CD4-positive, CD25-positive, alpha-beta regulatory T cell (primary cell): ENCODE measurements at regions not wholly inside any gene's neighbourhood (a gene's known extent, or its start where the extent isn't known, plus 50 kb on each side); places are given as distances from the start of the nearest gene placed in this dataset.

ENCODE experiments used
- ATAC-seq, 2 donors: fragments of 150-1000 bp; cut with Tn5 transposase; one replicate each; pipeline ENCODE4 v1.10.0; 2021; ENCODE audit warnings: low read depth in 2 of 2, moderate number of reproducible peaks in 2 of 2, moderate library complexity in 1 of 2
- DNase-seq, 3 donors: peaks; one replicate each; pipeline versions ENCODE4 v3.0.0 to v3.0.0-alpha.2; 2012 to 2022; ENCODE audit warnings: mixed read lengths in 1 of 3
- H3K27ac ChIP-seq: one replicate; pipeline ENCODE4 v1.7.0; 2013; ENCODE audit warnings: mild to moderate bottlenecking, low read length; ENCODE audit not compliant: insufficient read depth, poor library complexity, severe bottlenecking
- H3K27me3 ChIP-seq: one replicate; pipeline ENCODE4 v1.7.0; 2013; ENCODE audit warnings: low read length; ENCODE audit not compliant: control insufficient read depth, insufficient read depth
- H3K36me3 ChIP-seq: one replicate; pipeline ENCODE4 v1.7.0; 2013; ENCODE audit warnings: mild to moderate bottlenecking, low read length, moderate library complexity; ENCODE audit not compliant: control insufficient read depth, insufficient read depth
- H3K4me1 ChIP-seq: 2 replicates; pipeline ENCODE4 v1.7.0; 2013; ENCODE audit warnings: mild to moderate bottlenecking, low read length; ENCODE audit not compliant: insufficient read depth, control insufficient read depth, poor library complexity, severe bottlenecking
- H3K4me3 ChIP-seq: one replicate; pipeline ENCODE4 v1.7.0; 2013; ENCODE audit warnings: low read depth, mild to moderate bottlenecking, low read length, moderate library complexity
- H3K9me3 ChIP-seq, 2 experiments: 1 replicate in 1 of 2; 2 replicates in 1 of 2; pipeline ENCODE4 v1.7.0; 2013; ENCODE audit warnings: low read length in 2 of 2, mild to moderate bottlenecking in 1 of 2, moderate library complexity in 1 of 2; ENCODE audit not compliant: control insufficient read depth in 2 of 2
- H3K27ac Mint-ChIP-seq, 3 donors: one replicate each; pipeline ENCODE4 v1.8.0; 2020 to 2022; ENCODE audit warnings: mild to moderate bottlenecking in 3 of 3, mixed read lengths in 3 of 3, moderate library complexity in 2 of 3
- H3K27me3 Mint-ChIP-seq: one replicate; pipeline ENCODE4 v1.8.0; 2022; ENCODE audit warnings: mild to moderate bottlenecking, mixed read lengths
- H3K36me3 Mint-ChIP-seq: one replicate; pipeline ENCODE4 v1.8.0; 2020; ENCODE audit warnings: mixed read lengths
- H3K4me1 Mint-ChIP-seq, 4 donors: one replicate each; pipeline ENCODE4 v1.8.0; 2020 to 2022; ENCODE audit warnings: mixed read lengths in 4 of 4, mild to moderate bottlenecking in 1 of 4
- H3K4me3 Mint-ChIP-seq, 4 donors: one replicate each; pipeline ENCODE4 v1.8.0; 2020 to 2022; ENCODE audit warnings: mild to moderate bottlenecking in 4 of 4, mixed read lengths in 4 of 4, moderate library complexity in 3 of 4
- H3K9me3 Mint-ChIP-seq, 7 donors: one replicate each; pipeline ENCODE4 v1.8.0; 2020 to 2022; ENCODE audit warnings: mixed read lengths in 7 of 7, mild to moderate bottlenecking in 3 of 7, moderate library complexity in 2 of 7

- H3K36me3 ChIP-seq: no peaks in the 10 kb centered on the region
- H3K27me3 ChIP-seq: no peaks in the 10 kb centered on the region
- no peaks in the 10 kb centered on the region for H3K27me3 Mint-ChIP-seq
- H3K27ac Mint-ChIP-seq: no peak overlapping the region
- H3K4me1 ChIP-seq: no peaks in the 10 kb centered on the region
- H3K27ac ChIP-seq: no peak overlapping the region
- no peak overlapping the region for H3K4me3 Mint-ChIP-seq
- DNase-seq (no peak), ATAC-seq (no peak)
- H3K4me3 ChIP-seq: no peak overlapping the region
- H3K9me3 ChIP-seq: no peaks in the 10 kb centered on the region
- H3K36me3 Mint-ChIP-seq: no peaks in the 10 kb centered on the region
- no peaks in the 10 kb centered on the region for H3K4me1 Mint-ChIP-seq
- peaks cover 0 to 11% (median 2%) of the 10 kb centered on the region in 7 donors for H3K9me3 Mint-ChIP-seq
Observed at GRCh38 chr6:120557554-120557953, 776.7 kb downstream of the TBC1D32 start.

- no peaks in the 10 kb centered on the region for H3K4me1 Mint-ChIP-seq
- no peak overlapping the region for H3K4me3 ChIP-seq
- no peaks in the 10 kb centered on the region for H3K4me1 ChIP-seq
- H3K9me3 Mint-ChIP-seq: peaks cover 0 to 11% (median 1%) of the 10 kb centered on the region in 7 donors
- ATAC-seq (no peak), DNase-seq (no peak)
- no peaks in the 10 kb centered on the region for H3K9me3 ChIP-seq
- no peak overlapping the region for H3K27ac ChIP-seq
- H3K27me3 Mint-ChIP-seq: no peaks in the 10 kb centered on the region
- no peak overlapping the region for H3K27ac Mint-ChIP-seq
- H3K4me3 Mint-ChIP-seq: no peak overlapping the region
- H3K36me3 ChIP-seq: no peaks in the 10 kb centered on the region
- H3K36me3 Mint-ChIP-seq: no peaks in the 10 kb centered on the region
- H3K27me3 ChIP-seq: no peaks in the 10 kb centered on the region
Observed at GRCh38 chr6:120556491-120556890, 777.8 kb downstream of the TBC1D32 start.

- Mint-ChIP-seq H3K27ac (no peak overlapping the region), H3K4me3 (no peak overlapping the region), H3K4me1 (no peaks in the 10 kb centered on the region), H3K27me3 (no peaks in the 10 kb centered on the region), H3K36me3 (no peaks in the 10 kb centered on the region), H3K9me3 (peaks cover 0 to 7% (median 1%) of the 10 kb centered on the region in 7 donors)
- Histone ChIP-seq H3K27me3 (no peaks in the 10 kb centered on the region), H3K9me3 (no peaks in the 10 kb centered on the region), H3K4me1 (no peaks in the 10 kb centered on the region), H3K4me3 (no peak overlapping the region), H3K36me3 (no peaks in the 10 kb centered on the region), H3K27ac (no peak overlapping the region)
- no peak for DNase-seq
- ATAC-seq: no peak
Observed at GRCh38 chr6:120553353-120553752, 780.9 kb downstream of the TBC1D32 start.

DNA sequence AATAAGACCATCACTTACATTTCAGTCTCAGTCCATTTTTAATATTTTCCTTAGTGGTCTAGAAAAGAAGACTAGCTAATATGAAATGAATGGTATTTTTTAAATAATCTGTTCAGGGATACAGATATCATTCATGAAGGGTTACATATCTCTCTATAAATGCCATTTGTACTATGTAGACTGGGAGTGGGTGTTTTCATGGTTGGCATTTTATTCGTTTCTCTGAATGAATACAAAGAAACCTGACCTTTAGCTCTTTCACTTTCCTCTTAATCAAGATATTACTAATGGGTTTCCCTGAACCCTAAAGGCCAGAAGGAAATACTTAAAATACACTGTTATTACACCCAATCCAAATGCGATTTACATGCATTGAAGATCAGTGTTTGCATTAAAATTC, 788.9 kb downstream of the TBC1D32 start:
- Histone ChIP-seq H3K4me1 (no peaks in the 10 kb centered on the region), H3K36me3 (no peaks in the 10 kb centered on the region), H3K27me3 (no peaks in the 10 kb centered on the region), H3K4me3 (no peak overlapping the region), H3K27ac (no peak overlapping the region), H3K9me3 (no peaks in the 10 kb centered on the region)
- Mint-ChIP-seq H3K4me3 (no peak overlapping the region), H3K4me1 (no peaks in the 10 kb centered on the region), H3K9me3 (peaks cover 0 to 4% (median under 1%) of the 10 kb centered on the region in 7 donors), H3K36me3 (no peaks in the 10 kb centered on the region), H3K27ac (no peak overlapping the region), H3K27me3 (no peaks in the 10 kb centered on the region)
- DNase-seq: no peak
- no peak for ATAC-seq

DNA sequence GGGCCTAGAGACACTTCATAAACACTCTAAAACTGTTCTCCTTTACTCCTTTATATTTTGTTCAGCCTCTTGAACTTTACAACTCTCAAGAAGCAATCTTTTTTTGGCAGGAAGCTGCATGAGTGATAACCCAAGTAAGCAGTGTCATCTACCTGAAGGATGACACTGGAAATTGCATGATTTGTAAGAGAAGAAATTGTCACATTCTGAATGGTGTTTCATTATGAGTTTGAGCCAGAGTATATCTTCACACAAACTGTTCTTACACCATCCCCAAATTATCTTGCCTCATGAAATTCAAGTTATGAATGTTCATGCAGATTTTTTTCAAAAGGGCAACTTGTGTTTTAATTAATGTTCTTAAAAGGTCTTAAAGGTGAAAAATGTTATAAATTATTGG, 799.3 kb downstream of the TBC1D32 start:
- Mint-ChIP-seq H3K9me3 (peaks cover 0 to 16% (median 4%) of the 10 kb centered on the region in 7 donors), H3K36me3 (no peaks in the 10 kb centered on the region), H3K4me1 (no peaks in the 10 kb centered on the region), H3K27me3 (no peaks in the 10 kb centered on the region), H3K4me3 (no peak overlapping the region), H3K27ac (no peak overlapping the region)
- Histone ChIP-seq H3K27ac (no peak overlapping the region), H3K27me3 (no peaks in the 10 kb centered on the region), H3K9me3 (no peaks in the 10 kb centered on the region), H3K36me3 (no peaks in the 10 kb centered on the region), H3K4me3 (no peak overlapping the region), H3K4me1 (no peaks in the 10 kb centered on the region)
- ATAC-seq (no peak), DNase-seq (no peak)

- Mint-ChIP-seq H3K4me3 (no peak overlapping the region), H3K9me3 (peaks cover 3 to 6% (median 5%) of the 10 kb centered on the region in 7 donors), H3K4me1 (no peaks in the 10 kb centered on the region), H3K36me3 (no peaks in the 10 kb centered on the region), H3K27ac (no peak overlapping the region), H3K27me3 (no peaks in the 10 kb centered on the region)
- Histone ChIP-seq H3K27me3 (no peaks in the 10 kb centered on the region), H3K9me3 (no peaks in the 10 kb centered on the region), H3K4me1 (no peaks in the 10 kb centered on the region), H3K27ac (no peak overlapping the region), H3K36me3 (no peaks in the 10 kb centered on the region), H3K4me3 (no peak overlapping the region)
- ATAC-seq: no peak
- no peak for DNase-seq
Observed at GRCh38 chr6:120526576-120526975, 807.7 kb downstream of the TBC1D32 start.

GRCh38 chr6:120514544-120514943, 819.7 kb downstream of the TBC1D32 start:
- no peaks in the 10 kb centered on the region for H3K27me3 ChIP-seq
- Mint-ChIP-seq H3K36me3 (no peaks in the 10 kb centered on the region), H3K4me3 (no peak overlapping the region), H3K27ac (no peak overlapping the region), H3K27me3 (no peaks in the 10 kb centered on the region), H3K9me3 (peaks cover 0 to 12% (median 3%) of the 10 kb centered on the region in 7 donors), H3K4me1 (no peaks in the 10 kb centered on the region)
- DNase-seq: no peak
- no peak overlapping the region for H3K4me3 ChIP-seq
- no peaks in the 10 kb centered on the region for H3K36me3 ChIP-seq
- H3K27ac ChIP-seq: no peak overlapping the region
- ATAC-seq: no peak
- H3K4me1 ChIP-seq: no peaks in the 10 kb centered on the region
- no peaks in the 10 kb centered on the region for H3K9me3 ChIP-seq

DNA sequence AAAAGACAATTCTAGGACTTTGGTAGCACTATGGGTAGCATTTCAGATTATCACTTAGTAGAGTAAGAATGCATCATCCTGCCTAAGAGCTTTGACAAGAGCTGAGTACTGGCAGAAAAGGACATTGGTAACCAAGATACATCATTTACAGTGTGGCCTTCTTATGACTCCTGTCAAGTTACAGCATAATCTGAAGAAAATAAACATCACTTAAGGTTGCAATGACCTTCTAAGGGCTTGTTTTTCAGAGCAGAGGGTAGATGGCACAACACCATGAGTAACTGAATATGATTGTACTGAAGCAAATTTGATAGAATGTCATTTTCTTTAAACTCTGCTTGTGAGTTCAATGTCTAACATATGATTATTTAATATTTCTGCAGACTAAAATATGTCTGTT, 822.6 kb downstream of the TBC1D32 start:
- H3K4me1 Mint-ChIP-seq: no peaks in the 10 kb centered on the region
- no peaks in the 10 kb centered on the region for H3K36me3 Mint-ChIP-seq
- no peaks in the 10 kb centered on the region for H3K27me3 Mint-ChIP-seq
- peaks cover 1 to 11% (median 4%) of the 10 kb centered on the region in 7 donors for H3K9me3 Mint-ChIP-seq
- no peak for DNase-seq
- Histone ChIP-seq H3K36me3 (no peaks in the 10 kb centered on the region), H3K9me3 (no peaks in the 10 kb centered on the region), H3K4me1 (no peaks in the 10 kb centered on the region), H3K27me3 (no peaks in the 10 kb centered on the region), H3K27ac (no peak overlapping the region), H3K4me3 (no peak overlapping the region)
- H3K27ac Mint-ChIP-seq: no peak overlapping the region
- ATAC-seq: no peak
- no peak overlapping the region for H3K4me3 Mint-ChIP-seq
